OCI-LY7 (cell line): ENCODE measurements at regions not wholly inside any gene's neighbourhood (a gene's known extent, or its start where the extent isn't known, plus 50 kb on each side); places are given as distances from the start of the nearest gene placed in this dataset.

Source experiments
- BruUV-seq: library from RNA; stranded (reverse); fragments of 400-500 nt; replicated peaks from 2 replicates; lab custom pipeline; 2021; lab: Mats Ljungman, UMichigan
- CTCF ChIA-PET: fragments of 300-600 bp; sonication (Branson Sonifier 250); formaldehyde crosslinking; loops from one replicate; lab custom pipeline; 2022; ENCODE audit warnings: antibody characterized with exemption; ENCODE audit not compliant: unreplicated experiment; lab: Charles Lee
- POLR2A ChIA-PET: fragments of 300-600 bp; sonication (Branson Sonifier 250); formaldehyde crosslinking; loops from one replicate; lab custom pipeline; 2022; ENCODE audit warnings: antibody characterized with exemption; lab: Charles Lee
- DNase-seq: peaks from one replicate; pipeline ENCODE4 v3.0.0-alpha.2; 2015; ENCODE audit warnings: low spot score
- H2AFZ ChIP-seq: fragments of 200-600 bp; sonication (generic), shearing (Covaris generic); 2 replicates; pipeline ENCODE4 v1.6.1; 2014; ENCODE audit warnings: mild to moderate bottlenecking, antibody characterized with exemption, low read length, moderate library complexity
- H3K27ac ChIP-seq: fragments of 200-600 bp; sonication (generic); 2 replicates; pipeline ENCODE4 v1.5.1; 2014; ENCODE audit warnings: mixed run types, low read depth, mild to moderate bottlenecking, moderate library complexity, low read length, inconsistent platforms; ENCODE audit not compliant: poor library complexity, severe bottlenecking
- H3K36me3 ChIP-seq: fragments of 200-600 bp; sonication (generic); 2 replicates; pipeline ENCODE4 v1.6.1; 2014; ENCODE audit warnings: mild to moderate bottlenecking, antibody characterized with exemption, low read length, moderate library complexity, mixed read lengths; ENCODE audit not compliant: insufficient read depth
- H3K4me1 ChIP-seq: fragments of 200-600 bp; sonication (generic); 2 replicates; pipeline ENCODE4 v1.5.1; 2014; ENCODE audit warnings: mild to moderate bottlenecking, low read length; ENCODE audit not compliant: insufficient read depth, poor library complexity, severe bottlenecking
- H3K4me2 ChIP-seq: fragments of 200-600 bp; sonication (generic); 2 replicates; pipeline ENCODE4 v1.6.1; 2014; ENCODE audit warnings: mild to moderate bottlenecking, low read length
- H3K4me3 ChIP-seq: fragments of 200-600 bp; sonication (generic); 2 replicates; pipeline ENCODE4 v1.5.1; 2014; ENCODE audit warnings: mild to moderate bottlenecking, low read depth, low read length; ENCODE audit not compliant: poor library complexity, severe bottlenecking
- H3K79me2 ChIP-seq: fragments of 200-600 bp; sonication (generic); 2 replicates; pipeline ENCODE4 v1.6.1; 2016; ENCODE audit warnings: low read depth, mild to moderate bottlenecking, low read length, moderate library complexity, mixed read lengths; ENCODE audit not compliant: insufficient read depth
- H3K9me2 ChIP-seq: fragments of 200-600 bp; sonication (generic); 2 replicates; pipeline ENCODE4 v1.6.1; 2016; ENCODE audit warnings: mild to moderate bottlenecking, low read length, mixed read lengths; ENCODE audit not compliant: insufficient read depth
- H3K9me3 ChIP-seq: fragments of 200-600 bp; sonication (generic); 2 replicates; pipeline ENCODE4 v1.6.1; 2014; ENCODE audit warnings: mild to moderate bottlenecking, mixed run types, low read length, mixed read lengths
- H4K20me1 ChIP-seq: fragments of 200-600 bp; sonication (generic); 2 replicates; pipeline ENCODE4 v1.6.1; 2014; ENCODE audit warnings: mild to moderate bottlenecking, antibody characterized with exemption, low read length, moderate library complexity, mixed read lengths; ENCODE audit not compliant: insufficient read depth
- CTCF ChIP-seq: fragments of 200-600 bp; sonication (generic); conservative IDR thresholded peaks from 2 replicates; pipeline ENCODE4 v1.5.1; 2014; ENCODE audit warnings: mild to moderate bottlenecking, antibody characterized with exemption, low read length, moderate library complexity, mixed read lengths
- EZH2phosphoT487 ChIP-seq: fragments of 200-600 bp; sonication (generic); IDR thresholded peaks from 2 replicates; pipeline ENCODE4 v1.6.1; 2018; ENCODE audit warnings: low read depth, borderline replicate concordance, mild to moderate bottlenecking, mixed run types, antibody characterized with exemption, low read length, moderate library complexity, mixed read lengths
- intact Hi-C: fragments of 100-400 bp; cut with micrococcal nuclease; formaldehyde crosslinking; loops from one replicate; pipeline ENCODE4 v1.10.0; 2022; ENCODE audit not compliant: unreplicated experiment

- H3K4me1 ChIP-seq: no peaks in the 10 kb centered on the region
- intact Hi-C loops: no loop called here
- CTCF ChIA-PET: no interaction called here
Measured at GRCh38 chr15:92224843-92225242, 168.8 kb upstream of the ST8SIA2 start.

GRCh38 chr15:92226020-92226612 lies 167.6 kb upstream of the ST8SIA2 start:
- POLR2A ChIA-PET: interaction anchor here (0.5 to 1.3 kb wide), 2 partner anchors 9 to 911 kb away, joined by 3 read pairs; no protein-coding TSS in a partner anchor
- H2AFZ ChIP-seq: no peak overlapping the region
- peak; percentile 34 for DNase-seq
- H3K9me2 ChIP-seq: no peaks in the 10 kb centered on the region
- BruUV-seq: no TSS peak
- CTCF ChIA-PET: no interaction called here
- H3K4me1 ChIP-seq: no peaks in the 10 kb centered on the region
- no peak overlapping the region for H3K27ac ChIP-seq
- H3K79me2 ChIP-seq: no peaks in the 10 kb centered on the region
- no peak overlapping the region for H3K4me2 ChIP-seq
- H3K36me3 ChIP-seq: no peaks in the 10 kb centered on the region
- H4K20me1 ChIP-seq: no peaks in the 10 kb centered on the region
- H3K9me3 ChIP-seq: no peaks in the 10 kb centered on the region
- H3K4me3 ChIP-seq: no peak overlapping the region
- TF ChIP-seq EZH2phosphoT487 (no peak), CTCF (peak; percentile 74)
- intact Hi-C loops: no loop called here

More at GRCh38 chr15:92224843-92225242, 168.8 kb upstream of the ST8SIA2 start:
- TF ChIP-seq EZH2phosphoT487 (no peak), CTCF (no peak)
- no peaks in the 10 kb centered on the region for H3K79me2 ChIP-seq
- no peaks in the 10 kb centered on the region for H3K9me2 ChIP-seq
- no peak overlapping the region for H3K4me3 ChIP-seq
- BruUV-seq: no TSS peak
- POLR2A ChIA-PET: no interaction called here
- DNase-seq: no peak
- H2AFZ ChIP-seq: no peak overlapping the region
- no peak overlapping the region for H3K4me2 ChIP-seq
- no peaks in the 10 kb centered on the region for H4K20me1 ChIP-seq
- no peaks in the 10 kb centered on the region for H3K36me3 ChIP-seq
- no peaks in the 10 kb centered on the region for H3K9me3 ChIP-seq
- no peak overlapping the region for H3K27ac ChIP-seq

GRCh38 chr15:92228830-92229229 lies 164.9 kb upstream of the ST8SIA2 start:
- CTCF ChIA-PET: no interaction called here
- BruUV-seq: no TSS peak
- DNase-seq: no peak
- no peaks in the 10 kb centered on the region for H3K4me1 ChIP-seq
- H2AFZ ChIP-seq: no peak overlapping the region
- H3K9me2 ChIP-seq: no peaks in the 10 kb centered on the region
- no peak overlapping the region for H3K4me2 ChIP-seq
- POLR2A ChIA-PET: interaction anchor here (0.6 kb wide), 1 partner anchor 1197 kb away, joined by 4 read pairs; no protein-coding TSS in a partner anchor
- H3K79me2 ChIP-seq: no peaks in the 10 kb centered on the region
- H3K27ac ChIP-seq: no peak overlapping the region
- H3K36me3 ChIP-seq: no peaks in the 10 kb centered on the region
- no peak for TF ChIP-seq CTCF
- no peak for TF ChIP-seq EZH2phosphoT487
- intact Hi-C loops: no loop called here
- H3K4me3 ChIP-seq: no peak overlapping the region
- H3K9me3 ChIP-seq: no peaks in the 10 kb centered on the region
- H4K20me1 ChIP-seq: no peaks in the 10 kb centered on the region
